Ishikawa (cell line): ENCODE measurements at regions not wholly inside any gene's neighbourhood (a gene's known extent, or its start where the extent isn't known, plus 50 kb on each side); places are given as distances from the start of the nearest gene placed in this dataset.

Source experiments
- CEBPB ChIP-seq: IDR thresholded peaks from 2 replicates; pipeline ENCODE4 v1.6.1; 2012
- CREB1 ChIP-seq: IDR thresholded peaks from 2 replicates; pipeline ENCODE4 v1.6.1; 2012; ENCODE audit warnings: low read depth
- EGR1 ChIP-seq: IDR thresholded peaks from 2 replicates; pipeline ENCODE4 v1.6.1; 2012
- EP300 ChIP-seq: IDR thresholded peaks from 2 replicates; pipeline ENCODE4 v1.6.1; 2012; ENCODE audit warnings: borderline replicate concordance
- FOXM1 ChIP-seq: IDR thresholded peaks from 2 replicates; pipeline ENCODE4 v1.6.1; 2012; ENCODE audit warnings: low read depth, borderline replicate concordance
- NFIC ChIP-seq: IDR thresholded peaks from 2 replicates; pipeline ENCODE4 v1.6.1; 2012
- RAD21 ChIP-seq: IDR thresholded peaks from 2 replicates; pipeline ENCODE4 v1.6.1; 2012; ENCODE audit warnings: low read depth
- TAF1 ChIP-seq: IDR thresholded peaks from 2 replicates; pipeline ENCODE4 v1.6.1; 2012; ENCODE audit warnings: low read depth, mild to moderate bottlenecking
- TCF12 ChIP-seq: IDR thresholded peaks from 2 replicates; pipeline ENCODE4 v1.6.1; 2012; ENCODE audit warnings: low read depth
- TEAD4 ChIP-seq: IDR thresholded peaks from 2 replicates; pipeline ENCODE4 v1.6.1; 2012
- USF1 ChIP-seq: IDR thresholded peaks from 2 replicates; pipeline ENCODE4 v1.6.1; 2012
- YY1 ChIP-seq: IDR thresholded peaks from 2 replicates; pipeline ENCODE4 v1.6.1; 2012; ENCODE audit warnings: low read depth
- ZBTB7A ChIP-seq: IDR thresholded peaks from 2 replicates; pipeline ENCODE4 v1.6.1; 2012; ENCODE audit warnings: low read depth
- TF ChIP-seq, protein P1 (sequence below): IDR thresholded peaks from 2 replicates; pipeline ENCODE4 v1.6.1; 2012; ENCODE audit warnings: low read depth, mild to moderate bottlenecking
- TF ChIP-seq, protein P2 (sequence below): IDR thresholded peaks from 2 replicates; pipeline ENCODE4 v1.6.1; 2012

DNA sequence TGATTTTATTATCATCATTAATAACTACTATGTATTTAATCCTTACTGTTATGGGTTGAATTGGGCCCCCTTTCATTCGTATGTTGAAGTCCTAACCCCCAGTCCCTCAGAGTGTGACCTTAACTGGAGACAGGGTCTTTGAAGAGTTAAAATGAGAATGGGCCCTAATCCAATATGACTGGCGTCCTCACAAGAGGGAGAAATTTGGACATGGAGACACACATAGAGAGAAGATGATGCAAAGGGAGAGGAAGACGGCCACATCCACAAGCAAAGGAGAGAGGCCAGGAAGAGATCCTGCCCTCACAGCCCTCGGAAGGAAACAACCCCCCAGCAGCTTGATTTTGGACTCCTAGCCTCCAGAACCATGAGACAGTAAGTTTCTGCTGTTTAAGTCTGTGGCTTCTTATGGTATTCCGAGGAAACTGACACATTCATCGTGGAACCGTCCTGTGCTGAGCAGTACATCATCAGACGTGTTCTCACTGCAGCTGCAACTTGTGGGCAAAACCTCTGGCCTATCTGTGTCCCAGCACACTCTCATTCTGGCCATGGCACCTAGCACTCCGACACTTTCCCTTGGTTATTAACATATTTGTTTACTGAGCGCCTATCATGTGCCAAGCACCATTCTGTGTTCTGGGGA lies 127.6 kb downstream of the SLC38A6 start:
- no peak for TF ChIP-seq NFIC
- TF ChIP-seq FOXM1, result no peak

DNA sequence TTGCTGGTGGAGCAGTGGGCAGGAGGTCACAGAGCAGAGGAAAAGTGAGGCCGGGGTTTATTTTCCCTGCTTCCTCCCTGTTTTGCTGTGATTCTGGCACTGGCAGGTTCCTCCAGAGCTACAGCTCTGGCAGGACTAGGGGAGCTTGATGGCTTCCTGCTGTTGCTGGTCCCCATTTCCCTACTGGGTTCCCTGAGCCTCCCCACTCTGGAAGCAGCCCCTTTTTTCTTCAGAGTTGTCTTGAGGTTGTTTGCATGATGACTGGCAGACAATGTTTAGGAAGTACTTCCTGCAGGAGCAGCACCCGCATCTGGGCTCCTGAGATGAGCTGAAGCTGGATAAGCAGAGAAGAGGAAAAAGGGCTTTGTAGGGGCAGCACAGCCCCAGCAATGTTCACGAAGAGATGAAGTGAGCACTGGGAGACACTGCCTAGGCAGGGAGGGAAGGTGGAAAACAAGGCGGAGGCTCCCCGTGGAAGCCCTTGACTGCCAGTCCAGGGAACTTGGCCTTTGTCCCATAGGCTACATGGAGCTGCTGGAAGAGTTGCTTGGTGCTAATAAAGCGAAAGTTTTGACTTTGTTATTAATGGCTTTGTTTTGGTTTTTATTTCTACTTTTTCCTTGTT lies 126.9 kb downstream of the SLC38A6 start:
- TF ChIP-seq RAD21, result no peak
- TF ChIP-seq, protein P1, sequence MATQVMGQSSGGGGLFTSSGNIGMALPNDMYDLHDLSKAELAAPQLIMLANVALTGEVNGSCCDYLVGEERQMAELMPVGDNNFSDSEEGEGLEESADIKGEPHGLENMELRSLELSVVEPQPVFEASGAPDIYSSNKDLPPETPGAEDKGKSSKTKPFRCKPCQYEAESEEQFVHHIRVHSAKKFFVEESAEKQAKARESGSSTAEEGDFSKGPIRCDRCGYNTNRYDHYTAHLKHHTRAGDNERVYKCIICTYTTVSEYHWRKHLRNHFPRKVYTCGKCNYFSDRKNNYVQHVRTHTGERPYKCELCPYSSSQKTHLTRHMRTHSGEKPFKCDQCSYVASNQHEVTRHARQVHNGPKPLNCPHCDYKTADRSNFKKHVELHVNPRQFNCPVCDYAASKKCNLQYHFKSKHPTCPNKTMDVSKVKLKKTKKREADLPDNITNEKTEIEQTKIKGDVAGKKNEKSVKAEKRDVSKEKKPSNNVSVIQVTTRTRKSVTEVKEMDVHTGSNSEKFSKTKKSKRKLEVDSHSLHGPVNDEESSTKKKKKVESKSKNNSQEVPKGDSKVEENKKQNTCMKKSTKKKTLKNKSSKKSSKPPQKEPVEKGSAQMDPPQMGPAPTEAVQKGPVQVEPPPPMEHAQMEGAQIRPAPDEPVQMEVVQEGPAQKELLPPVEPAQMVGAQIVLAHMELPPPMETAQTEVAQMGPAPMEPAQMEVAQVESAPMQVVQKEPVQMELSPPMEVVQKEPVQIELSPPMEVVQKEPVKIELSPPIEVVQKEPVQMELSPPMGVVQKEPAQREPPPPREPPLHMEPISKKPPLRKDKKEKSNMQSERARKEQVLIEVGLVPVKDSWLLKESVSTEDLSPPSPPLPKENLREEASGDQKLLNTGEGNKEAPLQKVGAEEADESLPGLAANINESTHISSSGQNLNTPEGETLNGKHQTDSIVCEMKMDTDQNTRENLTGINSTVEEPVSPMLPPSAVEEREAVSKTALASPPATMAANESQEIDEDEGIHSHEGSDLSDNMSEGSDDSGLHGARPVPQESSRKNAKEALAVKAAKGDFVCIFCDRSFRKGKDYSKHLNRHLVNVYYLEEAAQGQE, result no peak
- TF ChIP-seq, protein P2, sequence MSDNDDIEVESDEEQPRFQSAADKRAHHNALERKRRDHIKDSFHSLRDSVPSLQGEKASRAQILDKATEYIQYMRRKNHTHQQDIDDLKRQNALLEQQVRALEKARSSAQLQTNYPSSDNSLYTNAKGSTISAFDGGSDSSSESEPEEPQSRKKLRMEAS, result no peak
- TF ChIP-seq TEAD4, result no peak
- no peak for TF ChIP-seq NFIC
- TF ChIP-seq EGR1, result no peak
- TF ChIP-seq CEBPB, result no peak

DNA sequence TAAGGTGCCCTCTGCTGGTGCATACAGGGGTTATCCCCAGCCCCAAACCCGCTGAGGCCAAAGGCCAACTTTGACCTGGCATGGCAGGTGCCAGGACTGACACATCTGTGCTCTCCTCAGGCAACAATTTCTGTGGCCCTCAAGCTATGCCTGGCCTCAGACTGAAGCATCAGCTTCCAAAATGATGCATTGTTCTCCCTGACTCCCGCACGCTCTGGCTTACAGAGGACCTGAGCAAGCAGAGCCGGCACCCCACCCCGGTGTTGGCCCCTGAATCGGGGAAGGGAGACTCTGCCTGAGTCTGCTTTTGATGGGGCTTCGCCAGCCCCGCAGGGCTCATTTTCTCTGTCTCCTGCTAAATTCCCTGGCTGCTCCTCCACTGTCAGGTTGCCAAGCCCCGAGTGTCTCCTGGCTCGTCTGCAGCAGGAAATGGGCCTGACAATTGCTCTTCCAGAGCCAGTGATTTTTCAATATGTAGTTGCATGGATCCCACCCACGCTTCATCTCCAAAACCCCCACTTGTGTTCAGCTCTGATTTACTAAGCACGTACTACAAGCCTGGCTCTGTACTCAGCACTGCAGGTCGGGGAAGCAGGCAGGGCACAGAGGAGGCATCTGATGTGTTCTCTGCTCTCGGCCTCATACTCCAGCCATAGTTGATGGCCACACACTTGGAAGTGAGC lies 126.1 kb downstream of the SLC38A6 start:
- TF ChIP-seq EGR1, result no peak

GRCh38 chr14:61106271-61106958 lies 125.4 kb downstream of the SLC38A6 start:
- TF ChIP-seq YY1, result no peak
- no peak for TF ChIP-seq CREB1
- TF ChIP-seq FOXM1, result no peak
- TF ChIP-seq EGR1, result no peak
- TF ChIP-seq RAD21, result peak; percentile 49; the same call in 1 of the 2 replicates
- no peak for TF ChIP-seq TAF1
- TF ChIP-seq EP300, result no peak

GRCh38 chr14:61104358-61104757 lies 123.3 kb downstream of the SLC38A6 start:
- no peak for TF ChIP-seq FOXM1
- no peak for TF ChIP-seq TEAD4
- no peak for TF ChIP-seq TCF12
- TF ChIP-seq EP300, result no peak
- no peak for TF ChIP-seq EGR1
- TF ChIP-seq YY1, result no peak
- no peak for TF ChIP-seq NFIC
- no peak for TF ChIP-seq RAD21
- TF ChIP-seq, protein P1, result no peak
- TF ChIP-seq ZBTB7A, result no peak
- no peak for TF ChIP-seq CREB1
- TF ChIP-seq TAF1, result no peak
- TF ChIP-seq CEBPB, result no peak
- TF ChIP-seq, protein P2, result no peak
- no peak for TF ChIP-seq USF1

GRCh38 chr14:61103541-61104339 lies 122.7 kb downstream of the SLC38A6 start:
- no peak for TF ChIP-seq RAD21
- no peak for TF ChIP-seq TAF1
- peak; percentile 32; the same call in 1 of the 2 replicates for TF ChIP-seq NFIC
- peak; percentile 83 for TF ChIP-seq TEAD4
- no peak for TF ChIP-seq CREB1
- TF ChIP-seq YY1, result peak; percentile 27; the same call in 1 of the 2 replicates
- TF ChIP-seq EP300, result peak; percentile 46; the same call in 1 of the 2 replicates
- peak; percentile 52; the same call in 1 of the 2 replicates for TF ChIP-seq TCF12
- TF ChIP-seq, protein P2, result peak; percentile 25; the same call in 1 of the 2 replicates
- no peak for TF ChIP-seq ZBTB7A
